ENCODE measurements at regions not wholly inside any gene's neighbourhood (a gene's known extent, or its start where the extent isn't known, plus 50 kb on each side); places are given as distances from the start of the nearest gene placed in this dataset.

- DNase-seq, result no peak
Observed at GRCh38 chr11:115803073-115803740, 299.0 kb upstream of the CADM1 start.

GRCh38 chr11:115802641-115803040 lies 298.4 kb upstream of the CADM1 start:
- DNase-seq, result no peak

- no peak for DNase-seq
Observed at GRCh38 chr11:115792903-115793302, 288.7 kb upstream of the CADM1 start.

- DNase-seq, result no peak
Observed at GRCh38 chr11:115787302-115787701, 283.1 kb upstream of the CADM1 start.

GRCh38 chr11:115784796-115785521 lies 280.7 kb upstream of the CADM1 start:
- DNase-seq, result peak in 1 of 56 donors; percentile 19

GRCh38 chr11:115780646-115781362 lies 276.6 kb upstream of the CADM1 start:
- no peak for DNase-seq

GRCh38 chr11:115778928-115779650 lies 274.9 kb upstream of the CADM1 start:
- DNase-seq, result no peak

- DNase-seq, result no peak
Observed at GRCh38 chr11:115776916-115777315, 272.7 kb upstream of the CADM1 start.

GRCh38 chr11:115775846-115776245 lies 271.6 kb upstream of the CADM1 start:
- no peak for DNase-seq

- no peak for DNase-seq
Observed at GRCh38 chr11:115774756-115775155, 270.5 kb upstream of the CADM1 start.

GRCh38 chr11:115769891-115770290 lies 265.7 kb upstream of the CADM1 start:
- DNase-seq, result no peak

GRCh38 chr11:115767883-115768282 lies 263.7 kb upstream of the CADM1 start:
- no peak for DNase-seq

- DNase-seq, result no peak
Observed at GRCh38 chr11:115767047-115767802, 263.0 kb upstream of the CADM1 start.

- DNase-seq, result no peak
Observed at GRCh38 chr11:115766561-115766960, 262.3 kb upstream of the CADM1 start.

- no peak for DNase-seq
Observed at GRCh38 chr11:115765803-115766239, 261.6 kb upstream of the CADM1 start.

GRCh38 chr11:115764176-115764575 lies 260.0 kb upstream of the CADM1 start:
- no peak for DNase-seq

- DNase-seq, result no peak
Observed at GRCh38 chr11:115761817-115762216, 257.6 kb upstream of the CADM1 start.

- DNase-seq, result no peak
Observed at GRCh38 chr11:115761348-115761747, 257.1 kb upstream of the CADM1 start.

GRCh38 chr11:115760461-115761320 lies 256.5 kb upstream of the CADM1 start:
- peak in 3 of 56 donors; percentile 11 to 23 (median 12) for DNase-seq
